COLO668 (cell line): ENCODE measurements at regions not wholly inside any gene's neighbourhood (a gene's known extent, or its start where the extent isn't known, plus 50 kb on each side); places are given as distances from the start of the nearest gene placed in this dataset.

Source experiments
- DNase-seq: peaks from one replicate; lab custom pipeline; 2025; ENCODE audit not compliant: unreplicated experiment; lab: John Stamatoyannopoulos, UW

DNA sequence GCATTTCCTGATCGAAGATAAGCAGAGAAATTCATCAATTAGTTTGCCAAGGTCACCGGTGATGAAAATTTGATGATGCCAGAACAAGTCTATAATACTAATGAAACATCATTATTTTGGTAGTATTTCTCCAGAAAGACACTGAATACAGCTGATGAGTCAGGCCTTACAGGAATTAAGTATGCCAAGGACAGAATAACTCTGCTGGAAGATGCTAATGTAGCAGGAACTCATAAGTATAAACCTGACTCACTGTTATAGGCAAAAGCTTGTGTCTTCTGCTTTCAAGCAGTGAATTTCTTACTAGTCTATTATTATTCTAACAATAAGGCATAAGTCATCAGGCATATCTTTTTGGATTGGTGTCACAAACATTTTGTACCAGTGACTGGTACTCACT is 1825.1 kb upstream of the IGFBP7 start:
- DNase-seq, result no peak

DNA sequence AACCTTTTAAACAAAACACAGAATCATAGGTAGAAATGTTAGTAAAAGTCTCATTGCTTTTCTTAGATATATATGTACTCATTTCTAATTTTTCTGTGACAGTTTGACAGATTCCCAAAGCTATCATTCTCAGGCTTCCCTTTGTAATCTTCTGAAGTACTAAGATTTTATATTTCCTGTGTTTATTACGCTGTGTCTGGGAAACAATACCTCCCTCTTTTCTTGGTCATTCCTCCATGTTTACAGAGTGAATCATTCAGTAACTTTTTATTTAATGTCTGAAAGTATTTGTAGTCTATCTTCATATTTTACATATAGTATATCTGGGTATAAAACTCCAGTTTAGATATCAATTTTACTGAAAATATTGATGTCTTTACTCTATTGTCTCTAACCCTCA is 1826.3 kb upstream of the IGFBP7 start:
- DNase-seq, result no peak

DNA sequence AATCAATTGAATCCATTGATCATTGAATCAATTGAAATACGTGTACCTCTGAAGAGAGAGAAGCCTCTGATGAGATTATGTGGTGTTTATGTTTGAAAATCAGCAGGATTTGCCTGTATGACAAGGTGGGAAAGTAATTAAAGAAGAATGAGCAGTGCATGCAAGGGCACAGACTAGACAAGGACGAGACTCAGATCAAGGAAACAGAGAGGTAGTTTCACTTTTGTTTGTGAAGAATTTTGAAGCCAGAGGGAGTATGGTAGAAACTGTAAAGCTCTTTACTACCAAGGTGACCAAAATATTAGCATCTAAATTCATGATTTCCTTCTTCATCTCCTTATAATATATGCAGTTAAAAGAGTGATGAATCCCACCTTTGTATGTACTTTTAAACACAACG is 1830.0 kb upstream of the IGFBP7 start:
- no peak for DNase-seq

DNA sequence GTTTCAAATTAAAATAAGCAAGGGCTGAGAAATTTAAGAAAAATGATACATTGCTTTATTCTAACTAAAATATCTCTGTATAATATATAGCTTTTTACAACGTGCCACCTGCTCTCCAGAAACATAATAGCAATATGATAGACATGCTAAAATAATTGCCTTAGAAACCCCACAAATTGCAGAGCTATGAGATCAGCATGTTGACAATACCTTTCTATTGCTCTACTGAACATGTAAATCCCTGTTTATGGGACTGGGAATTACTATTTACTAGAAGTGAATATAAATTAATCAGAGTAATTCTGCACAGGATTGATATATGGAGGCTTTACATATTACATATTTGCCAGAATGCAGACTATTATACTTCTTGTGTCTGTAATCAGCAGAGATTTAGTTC is 1831.1 kb upstream of the IGFBP7 start:
- DNase-seq, result no peak

DNA sequence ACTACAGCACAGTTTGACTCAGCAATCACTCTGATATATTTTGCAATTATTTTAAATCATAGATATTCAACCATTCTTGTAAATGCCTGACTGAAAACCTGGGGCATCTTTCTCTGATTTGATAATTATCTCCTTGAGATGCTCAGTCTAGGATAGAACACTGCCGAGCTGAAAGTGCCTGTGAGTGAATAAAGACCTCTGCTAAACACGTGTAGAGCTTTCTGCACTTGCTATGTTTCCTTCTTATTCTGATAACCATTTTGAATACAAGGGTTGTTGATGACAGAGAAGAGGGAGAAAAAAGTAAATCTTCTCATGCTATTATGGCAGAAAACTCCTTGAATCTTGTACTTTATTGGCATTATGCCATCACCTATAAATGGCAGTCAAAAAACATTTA is 1843.4 kb upstream of the IGFBP7 start:
- no peak for DNase-seq

DNA sequence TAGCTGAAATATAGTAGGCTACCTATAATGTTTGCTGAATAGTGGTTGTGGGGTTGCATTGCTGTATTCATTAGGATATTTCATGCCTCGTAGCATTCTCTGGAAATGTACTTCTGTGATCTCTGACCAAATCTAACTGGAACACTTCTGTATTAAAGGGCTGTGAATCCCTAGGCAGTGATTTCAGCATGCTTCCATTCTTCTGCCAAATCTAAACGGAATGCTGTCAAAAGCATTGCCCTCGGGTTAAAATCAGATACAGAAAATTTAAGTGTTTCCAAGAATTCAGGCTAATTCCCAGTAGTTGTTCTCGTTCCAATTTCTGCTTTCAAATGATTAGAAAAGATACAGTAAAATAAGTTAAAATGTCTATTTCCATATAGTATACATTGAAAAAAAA is 1847.5 kb upstream of the IGFBP7 start:
- no peak for DNase-seq

DNA sequence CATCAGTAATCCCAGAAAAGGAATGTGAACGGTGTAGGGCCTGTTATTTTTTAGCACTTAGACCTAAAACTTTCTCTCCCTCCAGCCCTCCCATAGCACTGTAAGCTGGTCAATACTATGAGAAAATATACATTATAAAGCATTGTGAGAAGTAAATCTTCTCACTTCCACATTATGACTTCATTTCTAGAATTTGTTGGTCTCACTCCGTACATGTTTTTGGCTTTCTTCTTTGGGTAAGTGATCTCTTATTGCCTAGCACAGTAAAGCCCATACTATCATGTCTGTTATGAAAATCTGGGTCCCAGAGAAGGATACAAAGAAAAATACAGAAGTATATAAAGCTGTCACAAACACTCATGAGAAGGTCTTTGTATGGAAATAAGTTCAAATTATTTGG is 1851.1 kb upstream of the IGFBP7 start:
- DNase-seq, result no peak

DNA sequence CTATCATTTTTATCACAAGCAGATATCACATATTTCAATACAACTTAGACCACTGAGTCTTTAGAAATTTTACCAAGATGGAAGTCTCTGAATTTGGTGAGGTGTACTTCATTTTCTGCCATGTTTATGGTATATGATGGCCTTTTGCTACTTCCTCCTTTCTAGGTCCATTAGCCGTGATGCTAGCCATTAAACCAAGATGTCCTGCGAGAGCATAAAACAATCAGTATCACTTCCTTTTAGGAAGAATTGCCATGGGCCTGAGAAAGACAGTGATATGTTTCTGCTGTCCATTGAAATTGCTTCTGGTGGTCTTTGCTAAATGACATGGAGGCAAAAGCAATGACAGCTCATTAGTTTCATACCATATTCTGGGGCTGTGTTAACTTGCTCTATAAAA is 1851.7 kb upstream of the IGFBP7 start:
- no peak for DNase-seq

DNA sequence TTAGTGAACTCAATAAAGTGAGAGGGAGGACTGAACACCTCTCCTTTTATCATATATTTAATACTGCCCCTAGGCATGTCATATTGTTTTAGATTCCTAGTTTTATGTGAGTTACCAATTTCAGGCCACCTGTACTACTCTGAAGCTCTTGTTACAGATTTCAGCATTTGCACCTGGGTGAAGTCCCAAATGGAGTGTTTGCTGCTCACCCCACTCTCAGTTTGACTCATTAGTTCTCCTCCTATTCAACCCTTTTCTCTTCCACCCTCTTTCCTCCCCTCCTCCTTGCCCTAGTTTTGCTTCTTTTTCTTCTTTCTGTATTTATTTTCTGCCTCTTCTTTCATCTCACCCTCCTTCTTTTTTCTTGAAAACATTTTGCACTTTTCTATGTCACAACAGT is 1852.2 kb upstream of the IGFBP7 start:
- DNase-seq, result no peak

DNA sequence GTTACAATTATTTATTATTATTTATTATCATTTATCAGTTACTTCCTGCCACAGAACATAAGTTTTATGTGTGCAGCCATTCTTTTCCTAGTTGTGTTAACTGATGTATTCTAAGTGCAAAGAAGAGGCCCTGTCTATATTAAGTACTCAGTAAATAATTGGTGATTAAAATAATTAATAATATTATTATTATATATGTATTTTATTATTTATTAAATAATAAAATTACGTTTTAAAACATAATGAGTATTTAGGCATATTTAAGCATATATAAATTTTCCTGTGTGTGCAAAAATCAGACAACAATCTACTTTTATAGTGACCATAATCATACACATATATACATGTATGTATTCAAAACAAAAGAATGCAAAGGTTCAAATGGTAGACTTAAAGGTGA is 1871.6 kb upstream of the IGFBP7 start:
- DNase-seq, result no peak

DNA sequence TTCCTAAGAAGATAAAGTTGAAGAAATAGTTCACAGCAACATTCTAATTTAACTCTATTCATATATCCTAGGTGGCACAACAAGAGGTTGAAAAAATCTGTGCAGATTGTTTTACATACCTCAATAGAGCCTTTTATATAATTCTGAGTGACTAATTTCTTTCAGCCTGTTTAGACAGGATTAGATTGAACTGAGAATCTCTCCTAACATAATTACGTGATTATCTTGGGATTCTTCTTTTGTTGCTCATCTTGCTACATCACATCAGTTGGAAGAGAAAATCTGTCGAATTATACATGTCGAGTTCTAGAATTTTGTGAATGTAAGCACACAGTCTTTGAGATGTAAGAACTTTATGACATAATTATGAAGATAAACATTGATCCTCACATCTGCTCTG is 1873.7 kb upstream of the IGFBP7 start:
- DNase-seq, result no peak

DNA sequence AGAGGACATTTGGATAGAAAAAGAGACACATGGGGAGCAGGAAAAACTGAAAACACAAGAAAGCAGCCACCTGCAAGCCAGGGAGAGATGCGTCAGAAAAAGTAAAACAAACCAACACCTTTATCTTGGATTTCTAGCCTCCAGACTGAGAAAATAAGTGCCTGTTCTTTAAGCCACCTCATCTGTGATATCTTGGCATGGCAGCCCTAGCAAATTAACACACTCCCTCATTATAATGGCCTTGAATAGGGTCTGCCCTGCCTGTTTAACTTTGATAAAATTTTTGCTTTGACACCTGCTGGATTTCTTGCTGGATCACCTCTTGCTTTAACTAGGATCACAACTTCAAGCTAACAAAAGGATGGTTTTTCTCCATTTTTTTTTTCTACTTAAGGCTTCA is 1892.0 kb upstream of the IGFBP7 start:
- DNase-seq, result no peak

DNA sequence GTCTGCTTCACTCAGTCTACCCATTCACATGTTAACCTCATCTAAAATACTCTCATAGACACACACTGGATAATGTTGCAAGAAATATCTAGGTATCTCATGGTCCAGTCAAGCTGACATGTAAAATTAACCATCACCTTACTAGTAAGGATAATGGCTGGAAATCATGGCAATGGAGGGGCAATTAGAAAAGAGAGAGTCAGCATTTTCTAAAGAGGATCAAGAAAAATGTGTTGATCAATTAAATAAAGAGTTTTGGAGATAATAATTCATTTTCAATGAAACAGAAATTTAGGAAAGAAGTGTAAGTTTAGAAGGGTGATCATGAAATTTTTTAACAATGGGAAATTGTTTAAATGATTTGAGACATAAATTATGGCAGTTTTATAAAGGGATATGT is 1914.1 kb upstream of the IGFBP7 start:
- no peak for DNase-seq

DNA sequence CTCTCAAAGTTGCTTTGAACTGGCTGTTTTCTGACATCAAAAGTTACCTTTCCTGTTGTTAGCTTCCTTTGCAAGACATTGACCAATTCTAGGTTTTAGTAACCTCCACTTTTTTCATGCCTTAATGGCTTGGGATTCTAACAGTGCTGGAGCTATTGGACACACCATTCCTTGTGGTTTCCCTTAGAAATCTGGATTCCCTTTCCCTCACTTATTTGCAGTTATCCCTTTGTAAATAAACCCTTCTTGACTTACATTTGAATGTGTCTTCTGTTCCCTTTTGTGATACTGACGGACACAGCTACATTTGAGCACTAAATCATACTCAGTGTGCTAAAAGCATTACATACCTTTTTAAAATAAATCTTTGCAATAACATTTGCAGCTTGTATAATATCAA is 1927.6 kb upstream of the IGFBP7 start:
- DNase-seq, result no peak

DNA sequence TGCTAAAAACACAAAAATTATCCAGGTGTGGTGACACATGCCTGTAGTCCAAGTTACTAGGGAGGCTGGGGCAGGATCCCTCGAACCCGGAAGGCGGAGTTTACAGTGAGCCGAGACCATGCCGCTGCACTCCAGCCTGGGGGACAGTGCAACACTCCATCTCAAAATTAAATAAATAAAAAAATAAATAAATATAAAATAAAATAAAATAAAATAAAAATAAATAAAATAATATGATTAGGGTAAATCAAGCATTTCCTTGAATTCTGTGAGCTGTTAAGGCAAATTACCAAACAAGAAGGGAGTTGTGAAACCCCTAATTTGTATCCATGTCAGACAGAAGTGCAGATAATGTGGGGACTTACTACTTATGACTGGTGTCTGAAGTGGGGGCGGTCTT is 1928.9 kb upstream of the IGFBP7 start:
- no peak for DNase-seq

DNA sequence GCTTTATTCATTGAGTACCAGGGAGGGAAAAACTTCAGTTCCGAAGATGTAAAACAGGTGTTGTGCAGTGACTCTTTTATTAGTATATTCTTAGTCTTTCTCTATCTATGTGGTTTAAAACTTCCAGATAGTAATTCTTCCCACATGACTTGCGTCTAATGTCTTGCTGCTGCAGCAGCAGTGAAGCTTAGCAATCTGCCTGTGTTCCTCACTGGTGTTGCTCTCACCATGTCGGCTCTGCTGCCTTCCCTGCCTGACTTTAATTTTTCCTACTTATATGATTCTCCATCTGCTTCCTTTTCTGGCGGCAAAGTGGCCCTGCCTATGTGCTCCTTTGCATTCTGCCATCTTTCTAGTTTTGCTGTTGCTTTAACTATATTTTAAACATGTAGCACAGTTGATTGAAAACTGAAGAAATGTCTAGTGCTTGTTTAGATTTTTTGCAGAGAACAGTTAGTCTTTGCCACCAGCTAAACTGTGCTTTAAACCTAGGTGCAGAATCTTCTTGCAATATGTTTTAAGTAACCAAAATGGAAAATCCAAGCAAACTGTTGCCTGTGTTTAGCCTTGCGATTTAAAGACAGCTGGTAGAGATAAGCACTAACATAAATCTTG is 1934.2 kb upstream of the IGFBP7 start:
- DNase-seq, result no peak

DNA sequence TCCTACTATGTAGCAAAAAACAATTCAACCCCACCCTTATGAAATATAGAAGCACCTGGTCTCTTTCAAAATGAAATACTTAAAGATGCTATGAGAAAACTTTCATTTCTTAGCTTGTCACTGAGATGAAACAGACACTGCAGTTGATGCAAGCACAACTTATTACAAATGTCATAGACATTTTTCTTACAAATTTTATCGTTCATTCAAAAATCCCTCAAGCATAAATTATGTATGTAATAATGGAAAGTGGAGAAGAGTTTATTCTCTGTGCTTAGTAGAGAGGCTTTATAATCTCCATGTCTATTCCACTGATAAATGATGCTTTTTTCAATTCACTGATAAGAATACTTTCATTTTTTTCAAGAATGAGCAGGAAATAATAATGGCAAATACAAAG is 1943.9 kb upstream of the IGFBP7 start:
- DNase-seq, result no peak

DNA sequence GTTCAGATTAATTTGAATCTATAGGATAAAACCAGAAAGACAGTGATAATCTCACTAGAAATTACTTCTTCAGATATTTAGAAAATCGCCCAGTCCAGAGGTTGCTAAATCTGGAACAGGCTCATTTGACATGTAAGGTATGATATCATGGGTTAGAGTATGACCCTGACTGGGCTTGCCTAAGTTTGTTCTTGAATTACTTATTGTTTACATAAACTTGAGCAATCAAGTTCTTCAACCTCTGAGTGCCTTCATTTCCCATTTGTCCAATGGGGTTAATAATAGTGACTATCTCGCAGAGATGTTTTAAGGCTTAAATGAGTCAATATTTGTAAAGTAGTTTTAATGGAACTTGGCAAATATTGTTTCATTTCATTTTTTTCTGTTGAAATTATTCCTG is 1947.6 kb upstream of the IGFBP7 start:
- no peak for DNase-seq

DNA sequence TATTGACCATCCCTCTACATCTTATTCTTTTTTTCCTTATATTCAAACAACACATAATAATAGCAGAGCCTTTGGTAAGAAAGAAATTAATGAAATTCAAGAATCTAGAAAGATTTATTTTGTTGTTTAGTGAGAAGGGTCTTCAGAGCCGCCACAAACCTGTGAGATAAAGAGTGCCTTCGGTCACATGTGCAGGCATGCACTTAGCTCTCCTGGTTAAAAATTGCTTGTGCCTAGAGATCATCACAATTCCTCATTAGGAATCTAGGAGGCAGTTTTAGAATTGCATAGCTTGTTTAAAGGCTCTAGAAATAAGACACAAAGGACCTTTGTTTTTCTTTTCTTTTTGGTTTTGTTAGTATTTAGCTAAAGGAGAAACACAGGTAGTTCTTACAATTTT is 1948.4 kb upstream of the IGFBP7 start:
- no peak for DNase-seq

DNA sequence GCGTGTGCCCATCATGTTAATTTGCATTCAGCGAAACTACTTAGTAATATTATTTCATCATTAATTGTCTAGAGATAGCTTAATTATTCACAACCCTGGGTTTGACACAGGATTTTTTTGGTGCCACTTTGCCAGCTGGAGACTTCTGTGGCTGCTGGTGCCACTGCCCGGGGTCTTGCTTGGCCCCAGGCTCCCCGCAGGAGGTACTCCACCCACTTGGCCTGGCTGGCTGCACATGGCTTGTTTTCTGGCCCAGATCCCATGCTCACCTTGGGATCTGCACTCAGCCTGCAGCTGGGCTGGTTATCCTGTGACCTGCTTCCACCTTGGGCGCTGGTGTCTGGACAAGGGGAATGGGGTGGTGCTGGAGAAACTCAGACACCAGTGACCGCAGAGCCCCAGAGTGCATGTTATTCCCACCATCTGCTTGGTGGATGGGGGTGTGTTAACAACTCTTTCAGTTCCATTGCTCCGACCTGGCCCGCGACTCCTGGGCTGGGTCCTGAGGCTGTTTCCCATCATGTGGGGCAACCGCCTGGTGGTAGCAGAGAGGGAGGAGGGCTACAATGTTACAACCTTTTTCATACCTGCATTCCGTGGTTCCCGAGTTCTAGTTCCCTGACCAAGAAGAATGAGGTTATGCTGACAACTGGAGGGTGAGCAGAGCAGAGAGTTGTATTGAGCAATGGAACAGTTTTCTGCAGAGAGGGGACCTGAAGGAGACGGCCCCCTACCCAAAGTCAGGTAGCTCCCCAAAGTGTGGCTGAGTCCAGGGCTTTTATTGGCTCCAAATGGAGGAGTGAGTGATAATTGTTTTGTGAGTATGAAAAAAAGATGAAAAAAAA is 1950.0 kb upstream of the IGFBP7 start:
- DNase-seq, result no peak

DNA sequence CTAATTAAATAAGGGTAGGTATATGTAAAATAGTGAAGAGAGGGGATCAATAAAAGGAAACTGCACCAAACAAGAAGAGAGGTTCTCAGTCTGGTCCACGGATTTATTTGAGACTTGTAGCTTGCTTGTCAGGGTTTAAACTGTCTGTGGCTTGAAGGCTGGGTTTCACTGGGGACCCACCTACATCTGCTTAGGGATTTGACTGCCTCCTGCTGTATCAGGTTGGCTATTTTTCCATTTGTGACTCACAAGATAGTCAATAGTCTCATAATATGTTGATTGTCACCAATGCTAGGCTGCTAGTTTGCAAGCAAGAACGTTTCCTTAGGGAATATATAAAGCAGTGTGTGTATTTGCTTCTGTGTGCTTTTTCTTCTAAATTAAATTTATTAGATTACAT is 1950.7 kb upstream of the IGFBP7 start:
- no peak for DNase-seq

DNA sequence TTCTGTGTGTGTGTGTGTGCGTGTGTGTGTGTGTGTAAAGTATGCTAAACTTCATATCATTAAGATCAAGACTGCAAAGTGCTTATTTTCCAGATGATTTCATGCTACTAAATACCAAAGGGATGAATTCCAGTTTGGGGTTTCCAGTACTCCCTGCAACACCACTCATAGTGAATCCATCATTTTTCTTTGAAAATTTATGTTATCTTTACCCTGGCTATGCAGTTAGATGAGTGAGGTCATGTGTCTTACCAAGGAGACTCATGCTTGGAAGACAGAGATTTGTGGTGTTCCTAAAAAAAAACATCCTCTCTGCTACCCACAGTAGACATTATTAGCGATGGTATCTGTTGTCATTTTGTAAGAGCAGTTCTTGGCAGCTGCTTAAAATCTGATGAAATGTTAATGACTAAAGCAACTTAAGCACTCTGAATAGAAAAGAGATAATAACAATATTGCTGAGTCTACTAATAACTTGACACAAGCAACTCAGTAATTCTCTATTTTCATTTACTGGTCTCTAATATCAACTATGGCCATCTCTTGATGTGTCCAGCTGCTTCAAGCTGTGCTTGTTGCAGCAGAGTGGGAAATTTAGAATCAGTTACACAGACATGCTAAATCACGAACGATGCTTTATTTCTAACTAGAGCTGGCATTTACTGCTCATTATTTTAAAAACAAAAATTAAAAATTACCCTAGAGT is 1953.0 kb upstream of the IGFBP7 start:
- no peak for DNase-seq
